HG02885 (cell line): ENCODE measurements at regions not wholly inside any gene's neighbourhood (a gene's known extent, or its start where the extent isn't known, plus 50 kb on each side); places are given as distances from the start of the nearest gene placed in this dataset.
"Not testable (repeated sequence)": the region's sequence is repeated elsewhere in the genome, so short reads cannot be mapped to it uniquely, and the experiment has no call there.

Experiments used
- ATAC-seq: cut with Tn5 transposase; IDR thresholded peaks from one replicate; pipeline ENCODE4 v1.9.1; 2021; ENCODE audit warnings: mild to moderate bottlenecking; ENCODE audit not compliant: unreplicated experiment, poor library complexity

DNA sequence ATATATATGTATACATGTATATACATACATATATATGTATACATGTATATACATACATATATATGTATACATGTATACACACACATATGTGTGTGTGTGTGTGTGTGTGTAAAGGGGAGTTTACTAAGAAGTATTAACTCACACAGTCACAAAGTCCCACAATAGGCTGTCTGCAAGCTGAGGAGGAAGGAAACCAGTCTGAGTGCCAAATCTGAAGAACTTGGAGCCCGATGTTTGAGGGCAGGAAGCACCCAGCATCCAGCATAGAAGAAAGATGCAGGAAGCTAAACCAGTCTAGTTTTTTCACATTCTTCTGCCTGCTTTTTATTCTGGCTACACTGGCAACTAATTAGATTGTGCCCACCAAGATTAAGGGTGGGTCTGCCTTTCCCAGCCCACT lies 591.5 kb downstream of the PRR16 start:
- ATAC-seq = no peak

DNA sequence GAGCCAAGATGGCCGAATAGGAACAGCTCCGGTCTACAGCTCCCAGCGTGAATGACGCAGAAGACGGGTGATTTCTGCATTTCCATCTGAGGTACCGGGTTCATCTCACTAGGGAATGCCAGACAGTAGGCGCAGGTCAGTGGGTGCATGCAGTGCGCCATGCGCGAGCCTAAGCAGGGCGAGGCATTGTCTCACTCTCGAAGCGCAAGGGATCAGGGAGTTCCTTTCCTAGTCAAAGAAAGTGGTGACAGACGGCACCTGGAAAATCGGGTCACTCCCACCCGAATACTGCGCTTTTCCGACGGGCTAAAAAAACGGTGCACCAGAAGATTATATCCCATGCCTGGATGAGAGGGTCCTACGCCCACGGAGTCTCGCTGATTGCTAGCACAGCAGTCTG lies 600.1 kb downstream of the PRR16 start:
- ATAC-seq = not testable (repeated sequence)

DNA sequence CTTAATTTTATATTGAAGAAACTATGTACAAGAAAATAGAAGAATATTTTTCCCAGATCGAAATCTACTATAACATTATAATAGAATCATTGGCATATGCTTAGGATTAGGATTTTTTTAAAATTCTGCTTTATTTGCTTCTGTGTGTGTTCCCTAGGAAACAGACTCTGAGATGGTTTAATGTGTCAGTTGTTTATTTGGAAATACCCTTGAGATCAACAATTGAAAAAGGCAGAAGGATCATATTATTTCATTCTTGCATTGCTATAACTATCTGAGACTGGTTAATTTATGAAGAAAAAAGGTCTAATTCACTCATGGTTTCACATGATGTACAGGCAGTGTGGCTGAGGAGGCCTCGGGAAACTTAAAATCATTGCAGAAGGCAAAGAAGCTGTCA lies 622.6 kb downstream of the PRR16 start:
- ATAC-seq = no peak

DNA sequence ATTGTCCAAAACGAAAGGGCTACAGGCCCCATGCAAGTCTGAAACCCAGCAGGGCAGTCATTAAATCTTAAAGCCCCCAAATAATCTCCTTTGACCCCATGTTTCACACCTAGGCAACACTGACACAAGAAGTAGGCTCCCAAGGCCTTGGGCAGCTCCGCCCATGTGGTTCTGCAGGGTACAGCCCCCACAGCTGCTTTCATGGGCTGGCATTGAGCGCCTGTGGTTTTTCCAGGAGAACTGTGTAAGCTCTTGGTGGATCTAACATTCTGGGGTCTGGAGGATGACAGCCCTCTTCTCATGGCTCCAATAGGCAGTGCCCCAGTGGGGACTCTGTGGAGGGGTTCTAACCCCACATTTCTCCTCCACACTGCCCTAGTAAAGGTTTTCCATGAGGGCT lies 623.5 kb downstream of the PRR16 start:
- no peak for ATAC-seq

DNA sequence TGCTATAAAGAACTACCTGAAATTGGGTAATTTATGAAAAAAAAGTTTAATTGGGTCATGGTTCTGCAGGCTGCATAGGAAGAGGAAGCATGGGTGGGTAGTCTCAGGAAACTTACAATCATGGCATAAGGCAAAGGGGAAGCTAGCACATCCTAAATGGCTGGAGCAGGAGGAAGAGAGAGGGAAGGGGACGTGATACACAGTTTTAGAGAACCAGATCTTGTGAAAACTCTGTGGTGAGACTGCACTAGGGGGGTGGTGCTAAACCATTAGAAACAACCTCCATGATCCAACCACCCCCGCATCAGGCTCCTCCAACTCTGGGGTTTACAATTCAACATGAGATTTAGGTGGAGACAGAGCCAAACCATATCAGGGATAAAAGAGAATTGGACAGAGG lies 624.2 kb downstream of the PRR16 start:
- no peak for ATAC-seq

DNA sequence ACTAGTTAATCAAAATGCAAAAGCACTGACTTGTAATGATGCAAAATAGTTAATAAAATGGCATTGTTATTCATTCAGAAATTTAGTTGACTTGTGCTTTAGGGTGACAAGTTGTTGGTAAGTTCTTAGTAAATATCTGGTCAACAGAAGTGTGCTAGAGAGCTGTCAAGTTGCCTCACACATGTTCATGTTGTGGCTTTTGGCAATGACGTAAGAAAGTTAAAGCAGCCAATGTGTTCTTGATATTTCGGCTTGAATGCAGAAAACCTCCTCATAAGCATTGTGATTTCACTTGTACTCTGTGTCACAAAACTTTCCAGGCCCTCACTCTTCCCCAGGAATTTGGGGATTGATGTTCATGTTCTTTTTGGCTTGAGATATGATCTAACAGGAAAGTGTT lies 626.7 kb downstream of the PRR16 start:
- no peak for ATAC-seq

DNA sequence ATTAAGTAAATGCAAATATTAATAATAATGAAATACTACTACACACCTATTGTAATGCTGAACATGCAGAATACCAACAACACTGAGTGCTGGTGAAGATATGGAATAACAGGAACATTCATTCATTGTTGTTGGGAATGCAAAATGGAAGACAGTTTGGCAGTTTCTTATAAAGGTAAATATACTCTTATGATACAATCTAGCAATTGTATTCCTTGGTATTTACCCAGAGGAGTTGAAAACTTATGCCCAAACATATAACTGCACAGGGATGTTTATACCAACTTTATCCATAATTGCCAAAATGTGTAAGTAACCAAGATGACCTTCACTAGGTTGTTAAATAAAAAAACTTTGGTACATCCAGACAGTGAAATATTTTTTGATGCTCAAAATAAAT lies 636.8 kb downstream of the PRR16 start:
- ATAC-seq = no peak

DNA sequence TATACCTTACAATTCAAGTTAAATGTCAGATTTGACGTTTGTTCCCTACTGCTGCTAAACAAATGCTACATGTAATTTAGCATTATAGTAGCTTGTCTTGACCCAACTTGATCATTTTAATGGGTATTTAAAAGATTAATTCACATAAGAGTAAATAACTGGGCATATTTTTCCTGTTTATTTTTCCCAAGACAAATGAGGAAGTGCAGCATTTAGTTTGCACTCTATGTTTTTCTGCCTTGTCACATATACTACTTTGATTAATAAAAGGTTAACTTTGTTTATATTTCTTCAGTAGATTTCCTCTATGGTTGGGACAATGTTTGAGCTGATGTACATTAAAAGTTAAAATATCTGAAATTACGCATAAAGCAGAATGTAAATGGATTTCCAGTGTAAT lies 641.8 kb downstream of the PRR16 start:
- ATAC-seq = no peak

DNA sequence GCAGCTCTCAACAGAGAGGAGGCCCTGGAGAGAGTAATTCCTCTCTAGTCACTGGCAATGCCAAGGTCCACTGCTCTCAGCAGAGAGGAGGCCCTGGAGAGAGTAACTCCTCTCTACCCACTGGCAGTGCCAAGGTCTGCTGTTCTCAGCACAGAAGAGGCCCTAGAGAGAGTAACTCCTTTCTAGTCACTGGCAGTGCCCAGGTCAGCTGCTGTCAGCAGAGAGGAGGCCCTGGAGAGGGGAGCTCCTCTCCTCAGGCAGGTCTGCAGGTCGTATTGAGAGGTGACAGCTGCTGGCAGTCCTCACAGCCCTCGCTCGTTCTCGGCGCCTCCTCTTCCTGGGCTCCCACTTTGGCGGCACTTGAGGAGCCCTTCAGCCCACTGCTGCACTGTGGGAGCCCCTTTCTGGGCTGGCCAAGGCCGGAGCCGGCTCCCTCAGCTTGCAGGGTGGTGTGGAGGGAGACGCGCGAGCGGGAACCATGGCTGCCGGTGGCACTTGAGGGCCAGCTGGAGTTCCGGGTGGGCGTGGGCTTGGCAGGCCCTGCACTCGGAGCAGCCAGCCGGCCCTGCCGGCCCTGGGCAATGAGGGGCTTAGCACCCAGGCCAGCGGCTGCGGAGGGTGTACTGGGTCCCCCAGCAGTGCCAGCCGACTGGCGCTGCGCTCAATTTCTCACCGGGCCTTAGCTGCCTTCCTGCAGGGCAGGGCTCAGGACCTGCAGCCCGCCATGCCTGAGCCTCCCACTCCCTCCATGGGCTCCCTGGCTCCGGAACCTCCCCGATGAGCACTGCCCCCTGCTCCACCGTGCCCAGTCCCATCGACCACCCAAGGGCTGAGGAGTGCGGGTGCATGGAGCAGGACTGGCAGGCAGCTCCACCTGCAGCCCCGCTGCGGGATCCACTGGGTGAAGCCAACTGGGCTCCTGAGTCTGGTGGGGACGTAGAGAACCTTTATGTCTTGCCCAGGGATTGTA lies 642.9 kb downstream of the PRR16 start:
- ATAC-seq = not testable (repeated sequence)

DNA sequence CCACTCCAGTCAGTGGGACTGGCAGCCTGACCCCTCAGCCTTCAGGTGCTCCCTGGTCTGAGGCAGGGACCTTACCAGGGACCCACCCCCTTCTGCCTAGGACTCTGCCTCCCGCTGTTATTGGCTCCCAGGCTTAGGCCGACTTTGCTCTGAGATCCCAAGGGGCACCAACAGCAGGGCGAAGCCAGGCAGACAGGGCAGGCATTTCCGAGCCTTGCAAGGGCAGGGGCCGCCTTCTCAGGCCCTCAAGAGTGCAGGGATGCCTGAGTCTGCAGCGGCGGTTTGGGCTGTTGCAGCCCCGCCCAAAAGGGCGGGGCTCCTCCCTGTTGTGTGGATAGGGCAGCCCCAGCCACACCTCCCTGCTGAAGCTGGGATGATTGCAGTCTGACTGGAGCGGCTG lies 644.6 kb downstream of the PRR16 start:
- ATAC-seq = no peak

DNA sequence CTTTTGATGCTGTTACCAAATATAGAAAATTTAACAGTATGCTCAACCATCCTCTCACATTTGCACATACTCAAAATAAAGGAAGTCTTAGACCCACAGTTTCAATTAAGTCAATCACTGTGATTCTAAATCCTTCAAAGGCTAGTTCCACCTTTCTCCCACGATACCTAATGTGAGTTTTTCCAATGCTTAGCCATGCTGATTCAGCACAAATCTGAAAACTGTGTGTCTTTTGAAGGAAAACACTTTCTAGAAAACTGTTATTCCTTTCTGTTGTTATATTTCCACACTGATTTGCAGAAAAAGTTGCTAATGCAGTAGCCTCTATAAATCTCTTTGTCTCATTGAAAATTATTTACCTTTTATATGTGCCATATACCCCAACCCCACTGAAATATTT lies 645.7 kb downstream of the PRR16 start:
- ATAC-seq = no peak

DNA sequence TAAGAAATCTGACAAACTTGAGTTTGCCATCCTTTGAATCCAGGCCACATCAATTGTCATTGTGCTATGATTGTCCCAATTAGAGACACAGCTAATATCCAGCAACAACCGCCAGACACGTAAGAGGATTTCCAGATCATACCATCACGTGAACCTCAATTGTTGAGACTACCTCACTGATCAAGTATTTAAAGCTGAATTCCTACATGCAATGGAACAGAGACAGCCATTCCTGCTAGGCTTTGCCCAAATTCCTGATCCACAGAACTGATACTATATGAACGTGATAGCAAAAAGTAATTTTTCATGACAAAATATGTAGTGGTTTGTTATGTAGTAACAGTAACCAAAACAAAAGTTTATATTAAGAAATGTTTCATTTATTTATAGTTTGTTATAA lies 657.7 kb downstream of the PRR16 start:
- ATAC-seq = no peak

DNA sequence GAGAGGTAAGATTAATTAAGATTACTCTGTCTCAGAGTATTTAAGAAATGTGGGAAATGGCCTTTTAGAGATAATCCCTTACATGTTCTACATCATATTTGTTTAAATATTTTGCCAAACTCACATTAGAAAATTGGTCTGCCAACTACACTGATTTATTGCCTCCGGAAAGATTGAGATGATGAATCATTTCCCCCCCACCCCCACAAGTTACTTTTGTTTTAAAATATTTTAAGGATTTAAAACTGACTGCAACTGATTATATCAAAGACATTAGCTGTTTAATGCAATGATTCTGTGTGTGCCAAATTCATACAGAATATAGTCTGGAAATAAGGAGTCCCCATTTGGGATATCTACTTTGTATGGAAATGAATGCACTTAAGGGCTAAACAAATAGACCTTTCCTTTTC lies 674.4 kb downstream of the PRR16 start:
- no peak for ATAC-seq

DNA sequence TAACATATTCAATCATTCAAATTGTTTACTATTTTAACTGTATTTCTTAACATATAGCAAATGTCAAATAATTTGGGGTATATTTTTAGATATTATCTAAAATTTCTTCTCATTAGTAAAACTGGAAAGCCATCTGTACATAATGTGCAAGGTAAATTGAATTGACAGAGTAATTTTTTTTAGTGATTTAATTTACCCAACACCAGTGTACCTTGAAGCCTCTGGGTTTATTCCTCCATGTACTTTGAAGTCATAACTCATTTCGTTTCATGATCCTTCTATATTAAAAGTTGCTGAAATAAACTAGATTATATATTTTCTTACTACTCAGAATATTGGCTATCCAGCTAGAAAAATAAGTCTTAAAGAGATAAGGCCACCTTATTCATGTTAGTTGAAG lies 674.9 kb downstream of the PRR16 start:
- no peak for ATAC-seq

DNA sequence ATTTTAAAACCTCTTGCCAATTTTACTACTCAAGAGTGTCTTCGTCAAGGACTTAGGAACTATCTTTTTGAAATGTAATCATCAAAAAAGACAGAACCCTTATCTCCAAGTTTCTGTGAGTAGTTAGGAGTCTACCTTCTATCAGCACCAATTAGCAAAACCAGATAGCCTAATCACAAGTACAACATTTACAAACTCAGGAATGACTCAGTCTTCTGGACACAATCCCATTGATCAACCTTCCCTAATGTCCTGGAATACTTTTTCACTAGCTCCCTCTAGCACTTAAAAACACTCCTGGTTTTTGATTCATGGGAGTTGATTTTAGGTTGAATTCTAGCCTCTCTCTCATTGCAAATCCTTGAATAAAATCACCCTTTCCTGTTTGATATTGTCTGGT lies 680.7 kb downstream of the PRR16 start:
- ATAC-seq = no peak

DNA sequence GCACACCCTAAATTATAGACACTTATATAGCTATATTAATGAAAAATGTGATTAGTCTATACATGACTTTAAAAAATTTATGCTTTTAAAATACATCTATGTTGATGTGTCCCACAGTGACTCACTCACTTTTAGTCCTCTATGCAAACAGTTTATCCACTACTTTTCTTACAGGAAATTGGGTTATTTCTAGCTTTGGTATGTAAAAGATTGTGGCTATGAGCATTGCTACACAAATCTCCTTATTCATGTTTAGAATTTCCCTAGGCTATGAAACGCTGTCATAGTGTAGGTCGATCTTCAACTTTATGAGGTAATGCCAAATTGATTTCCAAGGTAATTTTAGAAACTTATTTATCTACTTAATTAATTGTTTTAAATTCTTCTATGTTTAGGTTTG lies 687.4 kb downstream of the PRR16 start:
- no peak for ATAC-seq

DNA sequence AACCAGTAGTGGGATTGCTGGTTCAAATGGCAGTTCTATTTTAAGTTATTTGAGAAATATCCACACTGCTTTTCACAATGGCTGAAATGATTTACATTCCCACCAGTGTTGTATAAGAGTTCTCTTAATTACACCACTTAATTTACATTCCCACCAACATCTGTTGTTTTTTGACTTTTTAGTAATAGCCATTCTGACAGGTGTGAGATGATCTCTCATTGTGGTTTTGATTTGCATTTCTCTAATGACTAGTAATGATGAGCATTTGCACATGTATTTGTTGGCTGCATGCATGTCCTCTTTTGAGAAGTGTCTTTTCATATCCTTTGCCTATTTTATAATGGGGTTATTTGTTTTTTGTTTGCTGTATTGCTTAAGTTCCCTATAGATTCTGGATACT lies 688.3 kb downstream of the PRR16 start:
- no peak for ATAC-seq

DNA sequence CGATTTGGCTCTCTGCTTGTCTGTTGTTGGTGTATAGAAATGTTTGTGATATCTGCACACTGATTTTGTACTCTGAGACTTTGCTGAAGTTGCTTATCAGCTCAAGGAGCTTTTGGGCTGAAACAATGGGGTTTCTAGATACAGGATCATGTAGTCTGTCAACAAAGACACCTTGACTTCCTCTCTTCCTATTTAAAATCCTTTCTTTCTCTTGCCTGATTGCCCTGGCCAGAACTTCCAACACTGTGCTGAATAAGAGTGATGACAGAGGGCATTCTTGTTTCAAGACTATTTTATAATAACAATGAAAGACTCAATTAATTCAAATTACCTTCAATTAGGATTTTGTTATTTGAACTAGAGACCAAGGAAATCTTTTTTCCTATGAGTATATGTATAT lies 692.5 kb downstream of the PRR16 start:
- no peak for ATAC-seq

DNA sequence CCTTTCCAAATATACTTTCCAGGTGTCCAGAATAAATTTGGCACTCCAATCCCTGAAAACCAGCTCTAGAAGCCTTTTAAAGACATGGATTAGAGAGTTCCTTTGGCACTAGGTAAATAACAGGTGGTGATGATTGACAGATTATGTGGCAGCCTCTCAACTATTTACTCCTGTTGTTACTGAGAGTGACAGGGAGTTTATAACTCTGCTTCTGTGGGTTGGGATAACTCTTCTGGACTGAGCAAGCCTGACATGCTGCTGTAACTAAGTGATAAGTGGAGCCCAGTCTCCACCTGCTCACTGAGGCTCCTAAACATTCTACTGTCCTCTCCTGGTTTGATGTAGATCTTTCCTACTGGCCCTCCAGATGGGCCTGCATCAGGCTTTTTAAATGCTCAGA lies 693.2 kb upstream of the FTMT start:
- ATAC-seq = no peak

DNA sequence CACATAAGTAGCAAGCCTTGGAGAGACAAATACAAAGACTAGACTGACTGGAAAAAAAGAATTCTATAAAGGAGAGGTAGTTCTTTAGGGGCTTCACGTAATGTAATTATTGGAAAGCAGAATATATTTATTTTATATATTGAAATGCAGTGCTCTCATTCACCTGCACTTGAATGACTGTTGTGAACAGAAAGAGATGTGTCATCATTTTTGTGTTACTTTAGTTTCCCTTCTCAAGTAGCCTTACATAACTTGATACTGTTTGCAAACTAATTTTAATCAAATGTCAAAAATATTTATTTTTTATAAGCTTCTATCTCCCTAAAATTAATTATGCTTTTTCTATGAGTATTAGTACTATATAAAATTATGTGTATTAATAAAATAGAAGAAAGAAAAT lies 691.1 kb upstream of the FTMT start:
- ATAC-seq = no peak

DNA sequence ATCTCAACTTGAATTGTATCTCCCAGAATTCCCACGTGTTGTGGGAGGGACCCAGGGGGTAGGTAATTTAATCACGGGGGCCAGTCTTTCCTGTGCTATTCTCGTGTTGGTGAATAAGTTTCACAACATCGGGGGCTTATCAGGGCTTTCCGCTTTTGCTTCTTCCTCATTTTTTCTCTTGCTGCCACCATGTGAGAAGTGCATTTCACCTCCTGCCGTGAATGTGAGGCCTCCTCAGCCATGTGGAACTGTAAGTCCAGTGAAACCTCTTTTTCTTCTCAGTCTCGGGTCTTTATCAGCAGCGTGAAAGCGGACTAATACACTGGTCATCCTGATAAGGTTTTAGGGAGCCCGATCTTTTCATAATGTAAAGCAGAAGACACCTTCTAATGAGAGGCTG lies 687.0 kb upstream of the FTMT start:
- ATAC-seq = no peak

DNA sequence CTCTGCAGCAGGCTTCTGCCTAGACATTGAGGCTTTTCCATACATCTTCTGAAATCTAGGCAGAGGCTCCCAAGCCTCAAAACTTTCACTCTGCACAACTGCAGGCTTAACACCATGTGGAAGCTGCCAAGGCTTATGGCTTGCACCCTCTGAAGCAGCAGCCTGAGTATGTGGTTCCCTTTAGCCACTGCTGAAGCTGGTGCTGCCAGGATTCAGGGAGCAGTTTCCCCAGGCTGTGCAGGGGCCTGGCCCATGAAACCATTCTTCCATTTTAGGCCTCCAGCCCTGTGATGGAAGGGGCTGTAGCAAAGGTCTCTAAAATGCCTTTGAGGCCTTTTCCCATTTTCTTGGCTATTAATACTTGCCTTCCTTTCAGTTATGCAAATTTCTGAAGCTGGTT lies 680.3 kb upstream of the FTMT start:
- ATAC-seq = no peak
